GM13976 (cell line): ENCODE measurements at regions not wholly inside any gene's neighbourhood (a gene's known extent, or its start where the extent isn't known, plus 50 kb on each side); places are given as distances from the start of the nearest gene placed in this dataset.

Experiments
- DNase-seq: peaks from one replicate; pipeline ENCODE4 v3.0.0; 2012; ENCODE audit warnings: low spot score
- CTCF ChIP-seq: IDR thresholded peaks from 2 replicates; pipeline ENCODE4 v1.5.1; 2012; ENCODE audit warnings: borderline replicate concordance, mild to moderate bottlenecking; ENCODE audit not compliant: insufficient read depth; ENCODE audit errors: extremely low read depth, missing control alignments, control extremely low read depth
- in situ Hi-C: fragments of 300-500 bp; cut with MboI; formaldehyde crosslinking; loops from one replicate; pipeline ENCODE4 v1.12.0; 2022; ENCODE audit warnings: low sequenced_read_pairs, mixed read lengths, inconsistent platforms; ENCODE audit not compliant: unreplicated experiment

- TF ChIP-seq CTCF, result no peak
- in situ Hi-C loops, result no loop called here
- no peak for DNase-seq
Measured at GRCh38 chr11:27968461-27968860, 139.5 kb downstream of the KIF18A start.

- no peak for DNase-seq
- TF ChIP-seq CTCF, result no peak
- in situ Hi-C loops, result no loop called here
Measured at GRCh38 chr11:27965559-27965958, 142.4 kb downstream of the KIF18A start.

GRCh38 chr11:27963370-27963769, 144.6 kb downstream of the KIF18A start:
- no peak for DNase-seq
- in situ Hi-C loops, result no loop called here
- no peak for TF ChIP-seq CTCF

- no peak for TF ChIP-seq CTCF
- in situ Hi-C loops, result no loop called here
- DNase-seq, result no peak
Measured at GRCh38 chr11:27949951-27950738, 157.8 kb downstream of the KIF18A start.

GRCh38 chr11:27945348-27945747, 162.6 kb downstream of the KIF18A start:
- no peak for DNase-seq
- in situ Hi-C loops, result no loop called here
- no peak for TF ChIP-seq CTCF

DNA sequence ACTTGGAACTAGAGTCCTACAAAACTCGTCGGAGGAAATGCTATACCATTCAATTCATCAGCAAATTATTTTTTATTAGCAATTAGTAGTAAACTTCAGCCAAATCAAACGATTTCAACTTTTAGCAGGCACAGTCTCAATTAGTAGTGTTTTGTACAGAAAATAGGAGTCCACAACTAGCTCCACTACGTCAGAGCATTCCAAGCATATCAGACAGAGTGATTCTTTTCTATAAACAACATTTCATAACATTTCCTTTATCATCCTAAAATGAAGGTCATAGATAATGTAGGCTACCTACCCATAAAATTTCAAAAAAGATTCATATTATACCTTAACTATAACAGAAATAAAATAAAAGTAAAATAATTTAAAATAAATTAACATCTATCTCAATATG, 169.9 kb downstream of the KIF18A start:
- no peak for DNase-seq
- in situ Hi-C loops, result no loop called here
- no peak for TF ChIP-seq CTCF
